PFSK-1 (cell line): ENCODE measurements at regions not wholly inside any gene's neighbourhood (a gene's known extent, or its start where the extent isn't known, plus 50 kb on each side); places are given as distances from the start of the nearest gene placed in this dataset.

Experiments used
- POLR2AphosphoS5 ChIP-seq: IDR thresholded peaks from 2 replicates; pipeline ENCODE4 v1.6.1; 2012; ENCODE audit warnings: low read depth, mild to moderate bottlenecking, control low read depth, low read length, moderate library complexity
- TF ChIP-seq, protein P1 (sequence below), 2 experiments: IDR thresholded peaks; 2 replicates each; pipeline versions ENCODE4 v1.6.1 to v1.8.0; 2011 to 2012; ENCODE audit warnings: low read depth in 2 of 2, low read length in 2 of 2, control low read depth in 1 of 2, inconsistent platforms in 1 of 2, mild to moderate bottlenecking in 1 of 2, moderate library complexity in 1 of 2; ENCODE audit not compliant: insufficient read depth in 1 of 2

DNA sequence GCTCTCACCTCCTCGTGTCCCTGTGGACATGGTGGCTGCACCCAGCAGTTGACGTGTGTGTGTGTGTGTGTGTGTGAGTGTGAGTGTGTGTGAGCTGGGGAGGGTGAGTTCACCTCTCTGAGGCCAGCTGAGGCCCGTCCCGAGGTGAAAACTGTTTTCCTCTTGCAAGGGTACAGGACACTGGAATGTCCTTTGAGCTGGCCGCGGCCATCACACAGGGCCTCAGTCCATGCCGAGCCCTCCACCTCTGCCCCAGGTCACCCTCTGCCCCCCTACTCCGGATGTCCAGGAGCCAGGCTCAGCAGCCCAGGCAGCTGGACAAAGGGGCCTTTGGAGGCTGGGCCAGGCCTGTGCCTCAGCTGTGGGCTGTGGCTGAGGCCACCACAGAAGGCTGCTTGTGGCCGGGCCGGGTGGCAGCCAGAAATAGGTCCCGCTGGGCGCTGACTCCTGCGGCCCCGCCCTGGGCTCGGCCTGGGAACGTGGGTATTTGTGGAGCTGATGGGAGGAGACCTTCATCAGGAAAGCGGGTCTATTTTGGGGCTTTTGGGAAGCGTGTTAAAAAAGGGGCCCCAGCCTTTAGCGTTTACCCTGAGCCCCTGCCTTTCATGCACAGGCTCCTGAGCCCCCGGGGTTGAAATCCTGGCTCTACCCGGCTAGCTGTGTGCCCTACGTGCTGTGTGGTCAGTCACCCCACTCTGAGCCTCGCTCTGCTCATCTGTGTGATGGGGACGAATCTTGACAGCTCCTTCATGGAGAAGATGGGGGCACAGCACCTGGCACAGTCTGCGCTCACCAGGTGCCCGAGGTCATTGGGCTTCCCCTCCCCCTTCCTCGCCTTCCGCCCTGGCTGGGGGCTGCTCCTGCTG is 75.1 kb upstream of the IER5L start:
- TF ChIP-seq POLR2AphosphoS5 = no peak
- TF ChIP-seq, protein P1, sequence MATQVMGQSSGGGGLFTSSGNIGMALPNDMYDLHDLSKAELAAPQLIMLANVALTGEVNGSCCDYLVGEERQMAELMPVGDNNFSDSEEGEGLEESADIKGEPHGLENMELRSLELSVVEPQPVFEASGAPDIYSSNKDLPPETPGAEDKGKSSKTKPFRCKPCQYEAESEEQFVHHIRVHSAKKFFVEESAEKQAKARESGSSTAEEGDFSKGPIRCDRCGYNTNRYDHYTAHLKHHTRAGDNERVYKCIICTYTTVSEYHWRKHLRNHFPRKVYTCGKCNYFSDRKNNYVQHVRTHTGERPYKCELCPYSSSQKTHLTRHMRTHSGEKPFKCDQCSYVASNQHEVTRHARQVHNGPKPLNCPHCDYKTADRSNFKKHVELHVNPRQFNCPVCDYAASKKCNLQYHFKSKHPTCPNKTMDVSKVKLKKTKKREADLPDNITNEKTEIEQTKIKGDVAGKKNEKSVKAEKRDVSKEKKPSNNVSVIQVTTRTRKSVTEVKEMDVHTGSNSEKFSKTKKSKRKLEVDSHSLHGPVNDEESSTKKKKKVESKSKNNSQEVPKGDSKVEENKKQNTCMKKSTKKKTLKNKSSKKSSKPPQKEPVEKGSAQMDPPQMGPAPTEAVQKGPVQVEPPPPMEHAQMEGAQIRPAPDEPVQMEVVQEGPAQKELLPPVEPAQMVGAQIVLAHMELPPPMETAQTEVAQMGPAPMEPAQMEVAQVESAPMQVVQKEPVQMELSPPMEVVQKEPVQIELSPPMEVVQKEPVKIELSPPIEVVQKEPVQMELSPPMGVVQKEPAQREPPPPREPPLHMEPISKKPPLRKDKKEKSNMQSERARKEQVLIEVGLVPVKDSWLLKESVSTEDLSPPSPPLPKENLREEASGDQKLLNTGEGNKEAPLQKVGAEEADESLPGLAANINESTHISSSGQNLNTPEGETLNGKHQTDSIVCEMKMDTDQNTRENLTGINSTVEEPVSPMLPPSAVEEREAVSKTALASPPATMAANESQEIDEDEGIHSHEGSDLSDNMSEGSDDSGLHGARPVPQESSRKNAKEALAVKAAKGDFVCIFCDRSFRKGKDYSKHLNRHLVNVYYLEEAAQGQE (IDR thresholded peaks at IDR 0.05; ENCODE audit: insufficient read depth in 1 of 2, low read depth in 2 of 2, low read length in 2 of 2) = no peak
